ENCODE measurements at regions not wholly inside any gene's neighbourhood (a gene's known extent, or its start where the extent isn't known, plus 50 kb on each side); places are given as distances from the start of the nearest gene placed in this dataset.

DNA sequence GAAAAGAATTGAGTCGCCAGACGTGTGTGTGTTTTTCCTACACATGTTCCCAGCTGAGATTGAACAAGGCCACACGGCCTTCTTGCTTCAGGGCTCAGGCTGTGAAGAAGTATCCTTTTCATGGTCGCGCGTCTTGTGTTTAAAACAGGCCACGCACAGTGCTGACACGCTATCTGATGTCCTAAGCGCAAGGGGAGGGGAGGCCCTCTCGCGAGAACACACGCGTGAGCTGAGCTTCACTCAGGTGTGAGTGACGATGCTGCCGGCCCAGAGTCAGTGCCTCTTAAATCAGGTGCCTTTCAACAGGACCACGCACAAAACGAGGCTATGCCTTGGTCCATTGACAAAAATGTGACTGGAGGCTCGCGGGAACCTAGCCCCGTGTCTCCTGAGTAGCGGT is 103.7 kb downstream of the TEX29 start:
- Mint-ChIP-seq H3K27ac (no peak overlapping the region), H3K9me3 (no peaks in the 10 kb centered on the region), H3K4me1 (no peaks in the 10 kb centered on the region), H3K36me3 (no peaks in the 10 kb centered on the region), H3K4me3 (no peak overlapping the region), H3K27me3 (ENCODE audit: low read depth in 3 of 3) (peaks cover 3 to 8% (median 7%) of the 10 kb centered on the region in 3 donors)
- intact Hi-C loops (cut with micrococcal nuclease) = no loop called here
- Histone ChIP-seq H3K79me2 (ENCODE audit: insufficient read depth, low read length) (no peaks in the 10 kb centered on the region), H4K20me1 (ENCODE audit: insufficient read depth, low read length) (no peaks in the 10 kb centered on the region), H3K27me3 (ENCODE audit: control insufficient read depth in 2 of 2, insufficient read depth in 2 of 2, low read length in 2 of 2) (no peaks in the 10 kb centered on the region), H3K4me1 (ENCODE audit: control insufficient read depth in 1 of 2, insufficient read depth in 2 of 2, low read length in 2 of 2) (no peaks in the 10 kb centered on the region), H3K9me3 (replicated peaks in 1 of 2; ENCODE audit: control insufficient read depth in 1 of 2, insufficient read depth in 1 of 2, low read length in 2 of 2) (no peaks in the 10 kb centered on the region), H3K36me3 (replicated peaks in 1 of 2; ENCODE audit: control insufficient read depth in 1 of 2, insufficient read depth in 2 of 2, low read length in 2 of 2) (no peaks in the 10 kb centered on the region), H2AFZ (ENCODE audit: insufficient read depth, low read depth, low read length, poor library complexity, severe bottlenecking) (no peak overlapping the region), H3K27ac (ENCODE audit: low read depth in 1 of 2, low read length in 2 of 2) (no peak overlapping the region), H3K4me2 (replicated peaks; ENCODE audit: extremely low read depth, low read length, poor library complexity, severe bottlenecking) (no peak overlapping the region), H3K9ac (ENCODE audit: insufficient read depth, low read length, poor library complexity, severe bottlenecking) (no peak overlapping the region), H3K4me3 (replicated peaks in 1 of 3; ENCODE audit: low read depth in 2 of 3, low read length in 3 of 3) (no peak overlapping the region)
- DNase-seq = no peak
- TF ChIP-seq, protein P1, sequence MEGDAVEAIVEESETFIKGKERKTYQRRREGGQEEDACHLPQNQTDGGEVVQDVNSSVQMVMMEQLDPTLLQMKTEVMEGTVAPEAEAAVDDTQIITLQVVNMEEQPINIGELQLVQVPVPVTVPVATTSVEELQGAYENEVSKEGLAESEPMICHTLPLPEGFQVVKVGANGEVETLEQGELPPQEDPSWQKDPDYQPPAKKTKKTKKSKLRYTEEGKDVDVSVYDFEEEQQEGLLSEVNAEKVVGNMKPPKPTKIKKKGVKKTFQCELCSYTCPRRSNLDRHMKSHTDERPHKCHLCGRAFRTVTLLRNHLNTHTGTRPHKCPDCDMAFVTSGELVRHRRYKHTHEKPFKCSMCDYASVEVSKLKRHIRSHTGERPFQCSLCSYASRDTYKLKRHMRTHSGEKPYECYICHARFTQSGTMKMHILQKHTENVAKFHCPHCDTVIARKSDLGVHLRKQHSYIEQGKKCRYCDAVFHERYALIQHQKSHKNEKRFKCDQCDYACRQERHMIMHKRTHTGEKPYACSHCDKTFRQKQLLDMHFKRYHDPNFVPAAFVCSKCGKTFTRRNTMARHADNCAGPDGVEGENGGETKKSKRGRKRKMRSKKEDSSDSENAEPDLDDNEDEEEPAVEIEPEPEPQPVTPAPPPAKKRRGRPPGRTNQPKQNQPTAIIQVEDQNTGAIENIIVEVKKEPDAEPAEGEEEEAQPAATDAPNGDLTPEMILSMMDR (IDR thresholded peaks at IDR 0.05) = no peak
- WGBS (ENCODE audit: insufficient coverage) = 82% methylated on average over 12 of the region's 21 CpGs

DNA sequence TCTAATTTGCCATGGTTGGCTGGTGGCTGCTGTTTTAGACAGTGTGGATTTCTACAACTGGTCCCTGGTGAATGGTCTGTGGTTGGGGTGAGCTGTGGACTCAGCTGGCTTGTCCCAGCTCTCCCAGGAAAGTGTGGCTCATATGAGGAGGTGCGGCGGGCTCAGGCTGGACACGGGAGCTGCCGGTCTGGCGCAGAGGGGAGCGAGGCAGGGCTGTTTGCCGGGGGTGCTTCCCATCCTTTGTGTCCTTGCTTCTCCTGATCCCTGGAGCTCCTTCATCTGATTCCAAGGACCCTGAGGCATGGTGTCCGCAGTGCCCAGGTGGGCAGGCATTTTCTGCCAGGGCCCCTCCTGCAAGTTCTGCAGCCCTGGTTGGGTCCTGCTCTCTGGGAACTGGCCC is 104.9 kb downstream of the TEX29 start:
- no peaks in the 10 kb centered on the region for H3K36me3 ChIP-seq (replicated peaks in 1 of 2; ENCODE audit: control insufficient read depth in 1 of 2, insufficient read depth in 2 of 2, low read length in 2 of 2)
- H3K27ac Mint-ChIP-seq = no peak overlapping the region
- WGBS (ENCODE audit: insufficient coverage) = 98% methylated on average over 5 of the region's 8 CpGs
- H3K4me3 ChIP-seq (replicated peaks in 1 of 3; ENCODE audit: low read depth in 2 of 3, low read length in 3 of 3) = no peak overlapping the region
- no peaks in the 10 kb centered on the region for H3K27me3 ChIP-seq (ENCODE audit: control insufficient read depth in 2 of 2, insufficient read depth in 2 of 2, low read length in 2 of 2)
- no peaks in the 10 kb centered on the region for H3K9me3 Mint-ChIP-seq
- H3K9me3 ChIP-seq (replicated peaks in 1 of 2; ENCODE audit: control insufficient read depth in 1 of 2, insufficient read depth in 1 of 2, low read length in 2 of 2) = no peaks in the 10 kb centered on the region
- TF ChIP-seq, protein P1 (IDR thresholded peaks at IDR 0.05) = no peak
- H3K4me3 Mint-ChIP-seq = no peak overlapping the region
- H3K4me2 ChIP-seq (replicated peaks; ENCODE audit: extremely low read depth, low read length, poor library complexity, severe bottlenecking) = no peak overlapping the region
- DNase-seq = no peak
- no peaks in the 10 kb centered on the region for H4K20me1 ChIP-seq (ENCODE audit: insufficient read depth, low read length)
- intact Hi-C loops (cut with micrococcal nuclease) = no loop called here
- H3K36me3 Mint-ChIP-seq = no peaks in the 10 kb centered on the region
- no peak overlapping the region for H2AFZ ChIP-seq (ENCODE audit: insufficient read depth, low read depth, low read length, poor library complexity, severe bottlenecking)
- H3K79me2 ChIP-seq (ENCODE audit: insufficient read depth, low read length) = no peaks in the 10 kb centered on the region
- H3K4me1 Mint-ChIP-seq = no peaks in the 10 kb centered on the region
- H3K27ac ChIP-seq (ENCODE audit: low read depth in 1 of 2, low read length in 2 of 2) = no peak overlapping the region
- no peaks in the 10 kb centered on the region for H3K4me1 ChIP-seq (ENCODE audit: control insufficient read depth in 1 of 2, insufficient read depth in 2 of 2, low read length in 2 of 2)
- H3K27me3 Mint-ChIP-seq (ENCODE audit: low read depth in 3 of 3) = peaks cover 0 to 9% (median 7%) of the 10 kb centered on the region in 3 donors
- H3K9ac ChIP-seq (ENCODE audit: insufficient read depth, low read length, poor library complexity, severe bottlenecking) = no peak overlapping the region

Data from CD14-positive monocyte (primary cell).